22Rv1 (cell line): ENCODE measurements at regions not wholly inside any gene's neighbourhood (a gene's known extent, or its start where the extent isn't known, plus 50 kb on each side); places are given as distances from the start of the nearest gene placed in this dataset.

Experiments used
- CTCF ChIP-seq: fragments of 450-650 bp; IDR thresholded peaks from 2 replicates; pipeline ENCODE4 v1.5.1; 2017; ENCODE audit warnings: mild to moderate bottlenecking
- ZFX ChIP-seq: fragments of 450-650 bp; IDR thresholded peaks from 2 replicates; pipeline ENCODE4 v1.6.1; 2017; ENCODE audit warnings: antibody characterized with exemption, borderline replicate concordance

- TF ChIP-seq CTCF (no peak), ZFX (no peak)
Observed at GRCh38 chr5:76014005-76014404, 69.2 kb upstream of the SV2C start.
